ENCODE measurements at regions not wholly inside any gene's neighbourhood (a gene's known extent, or its start where the extent isn't known, plus 50 kb on each side); places are given as distances from the start of the nearest gene placed in this dataset.
"Not testable (repeated sequence)": the region's sequence is repeated elsewhere in the genome, so short reads cannot be mapped to it uniquely, and the experiment has no call there.

GRCh38 chr17:22305356-22306071, 613.2 kb downstream of the KCNJ18 start:
- DNase-seq (ENCODE audit: low spot score in 2 of 2, unreplicated experiment in 2 of 2): no peak
- H3K9me3 Mint-ChIP-seq: peaks cover 50% of the 10 kb centered on the region
- no peaks in the 10 kb centered on the region for H3K4me1 Mint-ChIP-seq
- H3K36me3 Mint-ChIP-seq: peaks cover 12% of the 10 kb centered on the region
- H3K27me3 Mint-ChIP-seq (ENCODE audit: low read depth): no peaks in the 10 kb centered on the region
- TF ChIP-seq CTCF (IDR thresholded peaks at IDR 0.05; ENCODE audit: unreplicated experiment): no peak
- no peak overlapping the region for H3K27ac Mint-ChIP-seq
- no peak overlapping the region for H3K4me3 Mint-ChIP-seq

GRCh38 chr17:22310292-22310691, 618.0 kb downstream of the KCNJ18 start:
- H3K27ac Mint-ChIP-seq; H3K36me3 Mint-ChIP-seq; DNase-seq (ENCODE audit: low spot score in 2 of 2, unreplicated experiment in 2 of 2); H3K4me1 Mint-ChIP-seq; H3K4me3 Mint-ChIP-seq; H3K27me3 Mint-ChIP-seq (ENCODE audit: low read depth): not testable (repeated sequence)
- H3K9me3 Mint-ChIP-seq: peaks cover 50% of the 10 kb centered on the region

GRCh38 chr17:22310717-22311686, 618.7 kb downstream of the KCNJ18 start:
- H3K4me3 Mint-ChIP-seq: no peak overlapping the region
- no peak overlapping the region for H3K27ac Mint-ChIP-seq
- H3K9me3 Mint-ChIP-seq: peaks cover 48% of the 10 kb centered on the region
- TF ChIP-seq CTCF (IDR thresholded peaks at IDR 0.05; ENCODE audit: unreplicated experiment): no peak
- H3K36me3 Mint-ChIP-seq: peaks cover 4% of the 10 kb centered on the region
- H3K4me1 Mint-ChIP-seq: no peaks in the 10 kb centered on the region
- DNase-seq (ENCODE audit: low spot score in 2 of 2, unreplicated experiment in 2 of 2): no peak
- no peaks in the 10 kb centered on the region for H3K27me3 Mint-ChIP-seq (ENCODE audit: low read depth)

DNA sequence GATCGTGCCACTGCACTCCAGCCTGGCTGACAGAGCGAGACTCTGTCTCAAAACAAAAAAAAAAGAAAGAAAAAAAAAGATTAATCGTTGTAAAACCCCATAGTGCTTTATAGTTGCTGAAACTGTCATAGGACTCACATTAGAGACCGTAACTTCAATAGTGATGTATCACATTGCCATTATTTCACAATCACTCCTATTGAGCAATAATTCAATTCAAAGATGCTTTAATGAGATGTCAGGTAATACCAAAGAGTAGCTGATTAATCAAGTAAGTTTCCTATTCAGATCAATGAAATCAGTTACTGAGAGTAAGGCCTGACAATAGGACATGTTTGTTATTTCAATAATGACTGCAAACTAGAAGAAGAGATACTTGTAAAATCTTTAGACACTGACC, 628.7 kb downstream of the KCNJ18 start:
- not testable (repeated sequence) for DNase-seq (ENCODE audit: low spot score in 2 of 2, unreplicated experiment in 2 of 2); H3K4me3 Mint-ChIP-seq; H3K27me3 Mint-ChIP-seq (ENCODE audit: low read depth); H3K27ac Mint-ChIP-seq; H3K36me3 Mint-ChIP-seq; H3K4me1 Mint-ChIP-seq
- H3K9me3 Mint-ChIP-seq: peaks cover 46% of the 10 kb centered on the region

- H3K4me1 Mint-ChIP-seq; H3K27me3 Mint-ChIP-seq (ENCODE audit: low read depth); H3K36me3 Mint-ChIP-seq; DNase-seq (ENCODE audit: low spot score in 2 of 2, unreplicated experiment in 2 of 2); H3K27ac Mint-ChIP-seq; H3K4me3 Mint-ChIP-seq: not testable (repeated sequence)
- H3K9me3 Mint-ChIP-seq: peaks cover 40% of the 10 kb centered on the region
These were observed 630.7 kb downstream of the KCNJ18 start for GRCh38 chr17:22322893-22323550.

- H3K27ac Mint-ChIP-seq: no peak overlapping the region
- no peak for TF ChIP-seq CTCF (IDR thresholded peaks at IDR 0.05; ENCODE audit: unreplicated experiment)
- DNase-seq (ENCODE audit: low spot score in 2 of 2, unreplicated experiment in 2 of 2): no peak
- H3K36me3 Mint-ChIP-seq: no peaks in the 10 kb centered on the region
- no peaks in the 10 kb centered on the region for H3K27me3 Mint-ChIP-seq (ENCODE audit: low read depth)
- no peak overlapping the region for H3K4me3 Mint-ChIP-seq
- peaks cover 21% of the 10 kb centered on the region for H3K9me3 Mint-ChIP-seq
- no peaks in the 10 kb centered on the region for H3K4me1 Mint-ChIP-seq
These were observed 645.1 kb downstream of the KCNJ18 start for GRCh38 chr17:22337467-22337866.

- not testable (repeated sequence) for H3K4me1 Mint-ChIP-seq; H3K27me3 Mint-ChIP-seq (ENCODE audit: low read depth); H3K36me3 Mint-ChIP-seq; H3K27ac Mint-ChIP-seq; H3K4me3 Mint-ChIP-seq; DNase-seq (ENCODE audit: low spot score in 2 of 2, unreplicated experiment in 2 of 2)
- H3K9me3 Mint-ChIP-seq: peaks cover 49% of the 10 kb centered on the region
These were observed 664.3 kb downstream of the KCNJ18 start for GRCh38 chr17:22356603-22357002.

GRCh38 chr17:22370988-22371387, 678.7 kb downstream of the KCNJ18 start:
- not testable (repeated sequence) for DNase-seq (ENCODE audit: low spot score in 2 of 2, unreplicated experiment in 2 of 2); H3K36me3 Mint-ChIP-seq; H3K4me1 Mint-ChIP-seq; H3K27ac Mint-ChIP-seq; H3K4me3 Mint-ChIP-seq; H3K27me3 Mint-ChIP-seq (ENCODE audit: low read depth)
- peaks cover 61% of the 10 kb centered on the region for H3K9me3 Mint-ChIP-seq

All from mesothelial cell of epicardium (in vitro differentiated cells).